CD4-positive, alpha-beta T cell treated with Interferon gamma for 1 hour (primary cell): ENCODE measurements at regions not wholly inside any gene's neighbourhood (a gene's known extent, or its start where the extent isn't known, plus 50 kb on each side); places are given as distances from the start of the nearest gene placed in this dataset.

Experiments
- DNase-seq: peaks from one replicate; pipeline ENCODE4 v3.0.0-alpha.2; 2020

GRCh38 chr18:40932862-40933261 is 1022.2 kb upstream of the PIK3C3 start:
- no peak for DNase-seq

GRCh38 chr18:40930211-40930882 is 1024.7 kb upstream of the PIK3C3 start:
- no peak for DNase-seq

- no peak for DNase-seq
These were observed 1025.6 kb upstream of the PIK3C3 start for GRCh38 chr18:40929399-40929798.

- DNase-seq: no peak
These were observed 1028.4 kb upstream of the PIK3C3 start for GRCh38 chr18:40926679-40927078.

- no peak for DNase-seq
These were observed 1029.9 kb upstream of the PIK3C3 start for GRCh38 chr18:40925071-40925541.

GRCh38 chr18:40921845-40922629 is 1033.0 kb upstream of the PIK3C3 start:
- no peak for DNase-seq

- DNase-seq: no peak
These were observed 1038.0 kb upstream of the PIK3C3 start for GRCh38 chr18:40917056-40917455.

GRCh38 chr18:40915724-40916123 is 1039.3 kb upstream of the PIK3C3 start:
- DNase-seq: no peak

- no peak for DNase-seq
These were observed 1043.3 kb upstream of the PIK3C3 start for GRCh38 chr18:40911582-40912254.

- no peak for DNase-seq
These were observed 1044.0 kb upstream of the PIK3C3 start for GRCh38 chr18:40911041-40911440.

GRCh38 chr18:40907842-40908241 is 1047.2 kb upstream of the PIK3C3 start:
- no peak for DNase-seq

- DNase-seq: no peak
These were observed 1050.7 kb upstream of the PIK3C3 start for GRCh38 chr18:40904295-40904694.

- no peak for DNase-seq
These were observed 1052.6 kb upstream of the PIK3C3 start for GRCh38 chr18:40902436-40902835.

- no peak for DNase-seq
These were observed 1057.2 kb upstream of the PIK3C3 start for GRCh38 chr18:40897884-40898283.

GRCh38 chr18:40883271-40883670 is 1071.8 kb upstream of the PIK3C3 start:
- no peak for DNase-seq

GRCh38 chr18:40882468-40882867 is 1072.6 kb upstream of the PIK3C3 start:
- no peak for DNase-seq

- no peak for DNase-seq
These were observed 1076.7 kb upstream of the PIK3C3 start for GRCh38 chr18:40878371-40878770.

- DNase-seq: no peak
These were observed 1077.9 kb upstream of the PIK3C3 start for GRCh38 chr18:40877096-40877495.

GRCh38 chr18:40875101-40875615 is 1079.9 kb upstream of the PIK3C3 start:
- DNase-seq: no peak

GRCh38 chr18:40874233-40874632 is 1080.8 kb upstream of the PIK3C3 start:
- DNase-seq: no peak

- no peak for DNase-seq
These were observed 1086.8 kb upstream of the PIK3C3 start for GRCh38 chr18:40868110-40868858.

GRCh38 chr18:40867459-40867858 is 1087.6 kb upstream of the PIK3C3 start:
- DNase-seq: no peak

- DNase-seq: no peak
These were observed 1088.1 kb upstream of the PIK3C3 start for GRCh38 chr18:40866968-40867367.
